OCI-LY3 (cell line): ENCODE measurements at regions not wholly inside any gene's neighbourhood (a gene's known extent, or its start where the extent isn't known, plus 50 kb on each side); places are given as distances from the start of the nearest gene placed in this dataset.
A peak's percentile ranks its signal among the peaks of the same experiment; 100 is the strongest.

ENCODE experiments used
- H2AFZ ChIP-seq: fragments of 200-600, 300-600 bp; shearing (Covaris generic); 2 replicates; pipeline ENCODE4 v1.6.0; 2014; ENCODE audit warnings: antibody characterized with exemption, low read depth, low read length
- H3K27ac ChIP-seq: fragments of 200-600, 300-600 bp; sonication (generic); 2 replicates; pipeline ENCODE4 v1.5.1; 2014; ENCODE audit warnings: mild to moderate bottlenecking, low read length, moderate library complexity, mixed read lengths
- H3K27me3 ChIP-seq: fragments of 200-600, 300-600 bp; sonication (generic); 2 replicates; pipeline ENCODE4 v1.6.1; 2014; ENCODE audit warnings: low read depth, low read length, mixed read lengths
- H3K36me3 ChIP-seq: fragments of 200-600, 300-600 bp; sonication (generic); replicated peaks from 2 replicates; pipeline ENCODE3; 2014; ENCODE audit warnings: low read depth, low read length, mixed read lengths
- H3K4me1 ChIP-seq: fragments of 300-600, 200-600 bp; sonication (generic); 2 replicates; pipeline ENCODE4 v1.6.1; 2014; ENCODE audit warnings: low read length, mixed read lengths
- H3K4me2 ChIP-seq: fragments of 200-600, 300-600 bp; sonication (generic); 2 replicates; pipeline ENCODE4 v1.6.1; 2014; ENCODE audit warnings: low read length, mixed read lengths
- H3K4me3 ChIP-seq: fragments of 300-600, 200-600 bp; sonication (generic); 2 replicates; pipeline ENCODE4 v1.5.1; 2014; ENCODE audit warnings: antibody characterized with exemption, mild to moderate bottlenecking, low read length, moderate library complexity
- H3K79me2 ChIP-seq: fragments of 300-600, 200-600 bp; shearing (Covaris generic); 2 replicates; pipeline ENCODE4 v1.6.1; 2014; ENCODE audit warnings: mild to moderate bottlenecking, low read length, mixed read lengths
- H3K9ac ChIP-seq: fragments of 300-600, 200-600 bp; shearing (Covaris generic); 2 replicates; pipeline ENCODE4 v1.6.0; 2014; ENCODE audit warnings: mild to moderate bottlenecking, low read length, moderate library complexity
- H3K9me3 ChIP-seq: fragments of 200-600, 300-600 bp; shearing (Covaris generic); 2 replicates; pipeline ENCODE4 v1.6.1; 2014; ENCODE audit warnings: low read length, mixed read lengths; ENCODE audit not compliant: insufficient read depth
- H4K20me1 ChIP-seq: fragments of 200-600, 300-600 bp; sonication (generic); 2 replicates; pipeline ENCODE4 v1.6.1; 2016; ENCODE audit warnings: low read length, mixed read lengths; ENCODE audit not compliant: insufficient read depth
- EZH2phosphoT487 ChIP-seq: fragments of 200-600 bp; shearing (Covaris generic); IDR thresholded peaks from 2 replicates; pipeline ENCODE4 v1.6.1; 2018; ENCODE audit warnings: antibody characterized with exemption, mixed run types, low read depth
- TF ChIP-seq, protein P1 (sequence below): fragments of 200-600, 300-600 bp; sonication (generic); IDR thresholded peaks from 2 replicates; pipeline ENCODE4 v1.5.1; 2014; ENCODE audit warnings: antibody characterized with exemption, low read length, low read depth

DNA sequence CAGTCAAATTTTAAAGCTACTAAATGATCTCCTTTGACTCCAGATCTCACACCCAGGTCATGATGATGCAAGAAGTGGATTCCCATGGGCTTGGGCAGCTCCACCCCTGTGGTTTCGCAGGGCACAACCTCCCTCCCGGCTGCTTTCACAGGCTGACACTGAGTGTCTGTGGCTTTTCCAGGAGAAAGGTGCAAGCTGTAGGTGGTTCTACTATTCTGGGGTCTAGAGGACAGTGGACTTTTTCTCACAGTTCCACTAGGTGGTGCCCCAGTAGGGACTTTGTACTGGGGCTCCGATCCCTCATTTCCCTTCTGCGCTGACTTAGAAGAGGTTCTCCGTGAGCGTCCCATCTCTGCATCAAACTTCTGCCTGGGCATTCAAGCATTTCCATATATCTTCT, 845.2 kb downstream of the PCDH18 start:
- Histone ChIP-seq H3K36me3 (no peaks in the 10 kb centered on the region), H3K27ac (no peak overlapping the region)
- no peak for TF ChIP-seq EZH2phosphoT487
- TF ChIP-seq, protein P1, sequence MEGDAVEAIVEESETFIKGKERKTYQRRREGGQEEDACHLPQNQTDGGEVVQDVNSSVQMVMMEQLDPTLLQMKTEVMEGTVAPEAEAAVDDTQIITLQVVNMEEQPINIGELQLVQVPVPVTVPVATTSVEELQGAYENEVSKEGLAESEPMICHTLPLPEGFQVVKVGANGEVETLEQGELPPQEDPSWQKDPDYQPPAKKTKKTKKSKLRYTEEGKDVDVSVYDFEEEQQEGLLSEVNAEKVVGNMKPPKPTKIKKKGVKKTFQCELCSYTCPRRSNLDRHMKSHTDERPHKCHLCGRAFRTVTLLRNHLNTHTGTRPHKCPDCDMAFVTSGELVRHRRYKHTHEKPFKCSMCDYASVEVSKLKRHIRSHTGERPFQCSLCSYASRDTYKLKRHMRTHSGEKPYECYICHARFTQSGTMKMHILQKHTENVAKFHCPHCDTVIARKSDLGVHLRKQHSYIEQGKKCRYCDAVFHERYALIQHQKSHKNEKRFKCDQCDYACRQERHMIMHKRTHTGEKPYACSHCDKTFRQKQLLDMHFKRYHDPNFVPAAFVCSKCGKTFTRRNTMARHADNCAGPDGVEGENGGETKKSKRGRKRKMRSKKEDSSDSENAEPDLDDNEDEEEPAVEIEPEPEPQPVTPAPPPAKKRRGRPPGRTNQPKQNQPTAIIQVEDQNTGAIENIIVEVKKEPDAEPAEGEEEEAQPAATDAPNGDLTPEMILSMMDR, result peak; percentile 43

DNA sequence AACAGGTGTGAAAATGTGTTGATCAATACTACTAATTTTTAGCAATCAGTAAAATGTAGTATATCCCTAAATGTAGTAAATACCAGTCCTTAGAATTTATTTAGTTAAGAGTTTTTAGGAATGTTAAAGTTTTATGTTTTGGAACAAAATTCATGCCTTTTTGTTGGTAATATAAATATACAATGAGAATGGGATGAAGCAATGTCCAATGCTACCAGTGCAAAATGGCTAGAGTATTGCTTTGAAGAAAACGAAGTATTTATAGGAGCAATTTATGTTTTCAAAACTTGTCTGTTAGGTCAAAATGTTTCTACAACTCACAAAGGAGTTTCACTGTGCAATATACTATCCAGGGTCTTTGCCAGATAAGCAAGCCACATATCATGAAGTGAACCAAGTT, 851.5 kb downstream of the PCDH18 start:
- Histone ChIP-seq H3K9me3 (no peaks in the 10 kb centered on the region), H2AFZ (no peak overlapping the region), H3K9ac (no peak overlapping the region), H4K20me1 (no peaks in the 10 kb centered on the region), H3K36me3 (no peaks in the 10 kb centered on the region), H3K27ac (no peak overlapping the region), H3K4me2 (no peak overlapping the region), H3K79me2 (no peaks in the 10 kb centered on the region), H3K27me3 (no peaks in the 10 kb centered on the region), H3K4me3 (no peak overlapping the region), H3K4me1 (no peaks in the 10 kb centered on the region)
- TF ChIP-seq, protein P1, result no peak
- TF ChIP-seq EZH2phosphoT487, result no peak

More for the DNA sequence above, 845.2 kb downstream of the PCDH18 start:
- Histone ChIP-seq H3K4me3 (no peak overlapping the region), H3K27me3 (no peaks in the 10 kb centered on the region), H4K20me1 (no peaks in the 10 kb centered on the region), H3K4me2 (no peak overlapping the region), H3K9ac (no peak overlapping the region), H2AFZ (peak overlapping the region; percentile 37; the same call in 1 of the 2 replicates), H3K79me2 (no peaks in the 10 kb centered on the region), H3K9me3 (no peaks in the 10 kb centered on the region), H3K4me1 (0 out of 2 replicates have a peak, but pooled peaks cover 4% of the 10 kb centered on the region)

DNA sequence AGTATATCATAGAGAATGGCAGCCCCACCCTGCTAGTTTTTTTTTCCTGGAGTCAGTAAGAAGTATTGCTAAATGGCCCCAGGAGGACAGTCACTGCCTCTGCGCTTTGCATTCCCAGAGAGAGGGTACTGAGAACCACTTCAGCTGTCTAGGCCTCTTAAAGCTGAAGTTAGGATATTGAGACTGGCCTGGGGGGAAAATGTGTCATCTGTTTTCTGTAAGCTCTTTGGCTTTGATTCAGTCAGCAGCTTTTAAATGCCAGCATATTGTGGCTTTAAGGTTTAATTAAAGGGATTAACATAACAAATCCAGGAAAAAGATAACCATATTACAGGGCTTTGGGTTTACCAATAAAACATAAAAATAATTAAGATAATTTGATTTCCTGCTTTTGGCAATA, 852.0 kb downstream of the PCDH18 start:
- Histone ChIP-seq H3K9ac (no peak overlapping the region), H3K36me3 (no peaks in the 10 kb centered on the region), H2AFZ (no peak overlapping the region), H3K27ac (no peak overlapping the region), H3K4me2 (no peak overlapping the region), H4K20me1 (no peaks in the 10 kb centered on the region), H3K4me1 (no peaks in the 10 kb centered on the region), H3K9me3 (no peaks in the 10 kb centered on the region), H3K79me2 (no peaks in the 10 kb centered on the region), H3K27me3 (no peaks in the 10 kb centered on the region), H3K4me3 (no peak overlapping the region)
- TF ChIP-seq EZH2phosphoT487, result no peak
- TF ChIP-seq, protein P1, result no peak

DNA sequence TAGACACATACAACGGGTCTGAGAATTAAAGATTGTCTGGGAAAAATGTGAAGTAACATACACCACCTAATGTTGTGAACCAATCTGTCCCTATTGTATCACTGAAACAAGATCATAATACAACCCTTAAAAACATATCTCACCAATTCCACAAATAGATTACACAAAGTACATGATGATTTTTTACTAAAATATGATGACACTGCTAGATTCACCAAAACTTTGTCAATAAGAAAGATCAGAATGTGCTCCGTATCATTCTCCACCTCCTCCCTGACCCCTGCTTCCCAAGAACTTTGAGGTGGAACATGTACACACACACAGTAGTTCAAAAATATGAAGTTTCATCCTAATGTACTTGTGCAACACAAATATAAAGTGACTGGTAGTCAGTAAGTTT, 862.0 kb downstream of the PCDH18 start:
- H3K27me3 ChIP-seq, result no peaks in the 10 kb centered on the region
- no peaks in the 10 kb centered on the region for H3K36me3 ChIP-seq
- H3K79me2 ChIP-seq, result no peaks in the 10 kb centered on the region
- no peaks in the 10 kb centered on the region for H3K9me3 ChIP-seq
- H3K4me1 ChIP-seq, result no peaks in the 10 kb centered on the region
- no peaks in the 10 kb centered on the region for H4K20me1 ChIP-seq
- no peak overlapping the region for H3K9ac ChIP-seq
- no peak for TF ChIP-seq EZH2phosphoT487
- TF ChIP-seq, protein P1, result no peak
- H3K27ac ChIP-seq, result no peak overlapping the region
- no peak overlapping the region for H2AFZ ChIP-seq
- no peak overlapping the region for H3K4me3 ChIP-seq
- H3K4me2 ChIP-seq, result no peak overlapping the region
